Activated naive CD8-positive, alpha-beta T cell treated with anti-CD3 and anti-CD28 coated beads, Interleukin-2, amount 10 ng/mL, durations not matched to agents 7 days and 5 days (primary cell): ENCODE measurements at regions not wholly inside any gene's neighbourhood (a gene's known extent, or its start where the extent isn't known, plus 50 kb on each side); places are given as distances from the start of the nearest gene placed in this dataset.
"Not testable (repeated sequence)": the region's sequence is repeated elsewhere in the genome, so short reads cannot be mapped to it uniquely, and the experiment has no call there.

Source experiments
- ATAC-seq: fragments of 150-1000 bp; cut with Tn5 transposase; one replicate; pipeline ENCODE4 v1.10.0; 2021; ENCODE audit warnings: low read depth, moderate library complexity
- POLR2A ChIA-PET: fragments of 350-600 bp; sonication (Branson Sonifier 250); formaldehyde crosslinking; loops from one replicate; lab custom pipeline; 2021; ENCODE audit warnings: antibody characterized with exemption; lab: Charles Lee
- DNase-seq: peaks from one replicate; pipeline ENCODE4 v3.0.0; 2021
- H3K27ac Mint-ChIP-seq: one replicate; pipeline ENCODE4 v1.8.0; 2022; ENCODE audit warnings: mild to moderate bottlenecking, mixed read lengths
- H3K27me3 Mint-ChIP-seq: one replicate; pipeline ENCODE4 v1.8.0; 2022; ENCODE audit warnings: mild to moderate bottlenecking, moderate library complexity, mixed read lengths
- H3K36me3 Mint-ChIP-seq: one replicate; pipeline ENCODE4 v1.8.0; 2021; ENCODE audit warnings: mild to moderate bottlenecking, mixed read lengths
- H3K4me1 Mint-ChIP-seq: one replicate; pipeline ENCODE4 v1.8.0; 2021; ENCODE audit warnings: mixed read lengths
- H3K4me3 Mint-ChIP-seq: one replicate; pipeline ENCODE4 v1.8.0; 2022; ENCODE audit warnings: mild to moderate bottlenecking, moderate library complexity, mixed read lengths
- H3K9me3 Mint-ChIP-seq: one replicate; pipeline ENCODE4 v1.8.0; 2021; ENCODE audit warnings: mixed read lengths

GRCh38 chr7:81233208-81233940 lies 314.5 kb upstream of the SEMA3C start:
- POLR2A ChIA-PET = no interaction called here
- ATAC-seq = no peak

DNA sequence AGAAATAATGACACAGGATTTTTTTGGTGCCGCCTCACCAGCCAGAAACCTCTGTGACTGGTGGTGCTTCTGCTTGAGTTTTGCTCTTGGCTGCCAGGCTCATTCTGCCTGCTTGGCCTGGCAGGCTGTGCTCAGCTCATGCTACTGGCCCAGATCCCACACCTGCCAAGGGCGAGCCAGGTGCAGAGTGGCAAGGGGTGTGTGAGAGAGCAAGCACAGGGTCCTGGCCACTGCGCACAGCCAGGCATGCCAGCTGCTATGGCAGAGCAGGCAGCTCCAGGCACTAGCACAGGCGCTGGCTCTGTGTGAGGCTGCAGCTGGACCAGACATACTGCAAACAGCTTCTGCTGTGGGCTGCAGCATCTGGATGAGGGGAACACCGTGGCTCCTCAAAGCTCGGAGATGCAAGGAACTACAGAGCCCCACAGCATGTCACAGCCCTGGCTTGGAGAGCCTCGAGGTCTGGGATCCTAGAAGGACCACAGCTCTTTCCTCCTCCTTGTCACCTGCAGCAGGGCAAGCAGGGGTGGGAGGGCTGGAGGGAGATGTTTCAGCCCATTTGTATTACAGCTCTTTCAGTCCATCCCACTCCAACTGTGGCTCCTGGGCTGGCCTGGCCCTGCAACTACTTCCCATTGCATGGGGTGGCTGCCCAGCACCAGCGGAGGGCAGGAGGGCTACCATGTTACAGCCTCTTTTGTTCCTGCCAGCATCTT lies 313.4 kb upstream of the SEMA3C start:
- Mint-ChIP-seq H3K27ac (no peak overlapping the region), H3K27me3 (no peaks in the 10 kb centered on the region), H3K9me3 (no peaks in the 10 kb centered on the region), H3K4me1 (no peaks in the 10 kb centered on the region), H3K36me3 (no peaks in the 10 kb centered on the region), H3K4me3 (no peak overlapping the region)
- POLR2A ChIA-PET = no interaction called here
- no peak for DNase-seq
- no peak for ATAC-seq

More at GRCh38 chr7:81233208-81233940, 314.5 kb upstream of the SEMA3C start:
- no peaks in the 10 kb centered on the region for H3K9me3 Mint-ChIP-seq
- H3K27ac Mint-ChIP-seq = no peak overlapping the region
- no peaks in the 10 kb centered on the region for H3K36me3 Mint-ChIP-seq
- H3K4me1 Mint-ChIP-seq = no peaks in the 10 kb centered on the region
- no peaks in the 10 kb centered on the region for H3K27me3 Mint-ChIP-seq
- no peak overlapping the region for H3K4me3 Mint-ChIP-seq
- no peak for DNase-seq

- H3K36me3 Mint-ChIP-seq = no peaks in the 10 kb centered on the region
- no peak overlapping the region for H3K27ac Mint-ChIP-seq
- H3K27me3 Mint-ChIP-seq = no peaks in the 10 kb centered on the region
- POLR2A ChIA-PET = no interaction called here
- H3K4me1 Mint-ChIP-seq = no peaks in the 10 kb centered on the region
- no peak overlapping the region for H3K4me3 Mint-ChIP-seq
- DNase-seq = no peak
- no peak for ATAC-seq
- H3K9me3 Mint-ChIP-seq = no peaks in the 10 kb centered on the region
These were observed 312.5 kb upstream of the SEMA3C start for GRCh38 chr7:81231301-81231838.

DNA sequence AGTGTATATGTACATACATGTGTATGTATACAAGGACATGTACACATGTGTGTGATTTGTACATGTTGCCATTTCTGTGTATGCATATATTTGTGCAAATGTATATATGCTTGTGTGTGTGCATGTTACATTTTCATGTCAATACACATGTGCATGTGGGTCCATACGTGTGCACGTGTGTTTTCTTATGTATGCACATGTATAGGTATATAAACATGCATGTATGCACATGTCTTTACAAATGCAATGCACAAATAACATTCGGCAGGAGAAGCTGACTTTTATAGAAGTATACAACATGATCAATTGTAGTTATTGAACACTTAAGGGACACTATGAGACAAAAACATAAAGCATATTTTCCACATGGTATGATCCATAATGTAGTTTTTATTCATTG lies 307.4 kb upstream of the SEMA3C start:
- Mint-ChIP-seq H3K27ac (no peak overlapping the region), H3K9me3 (peaks cover 8% of the 10 kb centered on the region), H3K4me3 (no peak overlapping the region), H3K27me3 (no peaks in the 10 kb centered on the region), H3K4me1 (no peaks in the 10 kb centered on the region), H3K36me3 (no peaks in the 10 kb centered on the region)
- no peak for ATAC-seq
- POLR2A ChIA-PET = no interaction called here
- DNase-seq = no peak

GRCh38 chr7:81222692-81223091 lies 303.8 kb upstream of the SEMA3C start:
- H3K9me3 Mint-ChIP-seq, DNase-seq, POLR2A ChIA-PET, H3K27me3 Mint-ChIP-seq, H3K27ac Mint-ChIP-seq, H3K4me3 Mint-ChIP-seq, ATAC-seq, H3K4me1 Mint-ChIP-seq, H3K36me3 Mint-ChIP-seq: not testable (repeated sequence)

- Mint-ChIP-seq H3K9me3 (peaks cover 8% of the 10 kb centered on the region), H3K27me3 (no peaks in the 10 kb centered on the region), H3K4me1 (no peaks in the 10 kb centered on the region), H3K4me3 (no peak overlapping the region), H3K27ac (no peak overlapping the region), H3K36me3 (no peaks in the 10 kb centered on the region)
- ATAC-seq (no peak), DNase-seq (no peak)
- POLR2A ChIA-PET = no interaction called here
These were observed 302.8 kb upstream of the SEMA3C start for GRCh38 chr7:81221527-81222217.

GRCh38 chr7:81218480-81219106 lies 299.7 kb upstream of the SEMA3C start:
- no peak overlapping the region for H3K4me3 Mint-ChIP-seq
- no peaks in the 10 kb centered on the region for H3K4me1 Mint-ChIP-seq
- peaks cover 7% of the 10 kb centered on the region for H3K9me3 Mint-ChIP-seq

DNA sequence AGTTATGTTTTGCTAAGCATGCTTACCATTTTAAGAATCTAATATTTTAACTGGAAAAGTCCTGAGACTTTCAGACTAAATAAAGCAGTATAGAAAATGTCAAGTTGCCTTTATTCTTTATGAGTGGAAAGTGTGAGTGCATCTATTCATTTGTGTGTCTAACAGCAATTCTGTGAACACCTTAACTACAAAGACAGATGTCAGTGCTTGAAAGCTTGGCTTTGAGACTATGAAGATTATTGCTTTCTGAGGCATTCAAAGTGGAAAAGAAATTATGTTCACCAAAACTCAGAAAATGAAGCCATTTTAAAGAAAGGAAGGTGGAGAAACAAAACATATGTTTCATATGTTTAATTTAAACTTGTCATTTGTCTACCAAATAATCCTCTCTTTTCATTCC lies 294.5 kb upstream of the SEMA3C start:
- H3K4me3 Mint-ChIP-seq = no peak overlapping the region
- no peak for DNase-seq
- no peak overlapping the region for H3K27ac Mint-ChIP-seq

More at GRCh38 chr7:81218480-81219106, 299.7 kb upstream of the SEMA3C start:
- Mint-ChIP-seq H3K27me3 (no peaks in the 10 kb centered on the region), H3K36me3 (no peaks in the 10 kb centered on the region), H3K27ac (no peak overlapping the region)
- POLR2A ChIA-PET = no interaction called here
- no peak for DNase-seq
- no peak for ATAC-seq

DNA sequence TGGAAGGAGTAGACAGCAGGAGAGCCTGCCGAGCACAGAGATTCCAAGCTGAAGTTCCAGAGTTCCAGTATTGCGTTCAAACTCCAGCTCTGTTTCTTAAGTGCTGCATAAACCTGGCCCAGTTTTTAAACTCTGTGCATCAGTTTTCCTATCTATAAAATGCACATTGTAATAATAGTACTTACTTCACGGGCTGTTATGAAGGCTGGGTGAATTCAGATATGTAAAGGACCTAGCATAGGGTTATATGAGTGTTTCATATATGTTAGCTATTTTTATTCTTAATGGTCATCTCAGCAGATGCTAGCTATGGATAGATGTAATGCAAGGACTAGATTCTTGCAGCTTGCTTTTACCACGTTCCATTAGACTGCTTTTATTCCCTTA lies 293.1 kb upstream of the SEMA3C start:
- Mint-ChIP-seq H3K27me3 (no peaks in the 10 kb centered on the region), H3K36me3 (no peaks in the 10 kb centered on the region), H3K27ac (no peak overlapping the region), H3K4me1 (no peaks in the 10 kb centered on the region), H3K9me3 (peaks cover 1% of the 10 kb centered on the region), H3K4me3 (no peak overlapping the region)
- POLR2A ChIA-PET = no interaction called here
- DNase-seq (no peak), ATAC-seq (no peak)

More for the DNA sequence above, 294.5 kb upstream of the SEMA3C start:
- ATAC-seq = no peak
- Mint-ChIP-seq H3K9me3 (peaks cover 1% of the 10 kb centered on the region), H3K4me1 (no peaks in the 10 kb centered on the region), H3K36me3 (no peaks in the 10 kb centered on the region), H3K27me3 (no peaks in the 10 kb centered on the region)
- POLR2A ChIA-PET = no interaction called here

DNA sequence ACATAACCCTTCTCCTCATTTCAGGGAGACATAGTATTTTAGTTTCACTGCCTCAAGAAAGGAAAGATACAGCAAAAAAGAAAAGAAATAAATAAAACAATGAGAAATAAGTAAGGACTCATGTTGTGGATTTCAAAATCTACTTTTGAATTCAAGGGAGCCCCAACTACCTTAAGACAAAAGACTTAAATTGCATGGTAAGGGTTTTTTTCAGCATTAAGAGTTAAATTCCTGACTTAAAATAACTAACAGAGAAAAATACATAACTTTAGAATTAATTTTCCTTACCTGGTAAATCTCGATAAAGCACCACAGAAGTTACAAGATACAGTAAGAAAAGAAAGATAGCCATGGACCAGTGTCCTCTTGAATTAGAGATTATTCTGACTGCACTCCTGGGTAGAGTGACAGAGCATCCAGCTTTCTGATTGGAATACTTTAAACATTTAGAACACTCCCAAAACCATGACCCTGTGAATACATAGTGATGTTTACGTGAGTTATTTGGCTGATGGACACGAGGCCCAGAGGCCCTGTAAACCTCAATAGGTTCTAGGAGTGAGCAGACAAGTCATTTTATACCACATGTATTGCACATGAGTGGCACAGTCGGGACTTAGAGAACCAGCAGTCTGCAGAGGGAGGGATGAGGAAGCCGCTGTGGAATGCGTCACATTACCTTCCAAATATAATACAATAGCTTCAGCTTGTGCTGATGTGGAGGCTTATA lies 292.5 kb upstream of the SEMA3C start:
- H3K4me3 Mint-ChIP-seq = no peak overlapping the region
- H3K36me3 Mint-ChIP-seq = no peaks in the 10 kb centered on the region
- no peak for ATAC-seq
- no peak overlapping the region for H3K27ac Mint-ChIP-seq
- POLR2A ChIA-PET = no interaction called here
- H3K27me3 Mint-ChIP-seq = no peaks in the 10 kb centered on the region
- DNase-seq = no peak
- peaks cover 1% of the 10 kb centered on the region for H3K9me3 Mint-ChIP-seq
- no peaks in the 10 kb centered on the region for H3K4me1 Mint-ChIP-seq

DNA sequence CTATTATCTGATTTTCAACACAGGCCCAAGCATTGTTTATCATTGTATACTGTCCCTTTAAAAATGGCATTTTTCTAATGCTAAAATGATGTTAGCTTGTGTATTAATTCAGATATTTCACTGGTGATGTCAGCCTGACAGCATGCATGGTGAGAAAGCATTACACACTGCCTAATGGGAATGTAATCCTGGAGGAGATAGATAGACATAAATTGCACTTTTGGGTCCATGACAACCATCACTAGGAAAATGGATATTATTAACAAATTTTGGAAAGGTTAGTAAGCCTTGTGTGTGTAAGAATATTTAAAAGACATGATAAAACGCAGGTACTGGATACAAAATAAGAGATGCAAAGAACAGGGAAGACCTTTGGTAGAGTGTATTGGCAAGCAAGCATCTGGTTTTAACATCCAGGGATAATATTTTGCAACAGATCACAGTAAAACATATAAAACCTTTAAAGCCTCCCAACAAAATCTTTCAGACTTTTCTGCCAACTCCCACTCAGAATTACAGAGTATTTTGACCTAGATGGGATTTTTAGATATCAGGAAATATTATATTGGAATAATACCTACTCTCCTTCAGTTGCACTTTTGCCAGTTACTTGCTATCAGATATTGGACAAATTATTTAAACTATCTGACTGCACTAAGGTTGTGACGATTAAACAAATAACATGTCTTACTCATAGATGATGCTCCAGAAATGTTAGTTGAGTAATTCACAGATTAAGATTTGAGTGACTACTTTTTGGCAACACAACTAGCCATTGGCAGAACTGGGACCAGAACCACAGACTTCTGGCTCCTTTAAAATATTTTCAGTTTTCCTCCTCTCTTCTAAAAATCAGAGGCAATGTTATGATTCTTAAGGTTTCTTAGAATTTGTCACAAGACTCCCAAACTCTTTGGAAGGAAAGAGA lies 291.6 kb upstream of the SEMA3C start:
- DNase-seq = no peak
- Mint-ChIP-seq H3K4me1 (no peaks in the 10 kb centered on the region), H3K27ac (no peak overlapping the region), H3K27me3 (no peaks in the 10 kb centered on the region), H3K36me3 (no peaks in the 10 kb centered on the region), H3K9me3 (peaks cover 1% of the 10 kb centered on the region), H3K4me3 (no peak overlapping the region)
- no peak for ATAC-seq
- POLR2A ChIA-PET = no interaction called here

DNA sequence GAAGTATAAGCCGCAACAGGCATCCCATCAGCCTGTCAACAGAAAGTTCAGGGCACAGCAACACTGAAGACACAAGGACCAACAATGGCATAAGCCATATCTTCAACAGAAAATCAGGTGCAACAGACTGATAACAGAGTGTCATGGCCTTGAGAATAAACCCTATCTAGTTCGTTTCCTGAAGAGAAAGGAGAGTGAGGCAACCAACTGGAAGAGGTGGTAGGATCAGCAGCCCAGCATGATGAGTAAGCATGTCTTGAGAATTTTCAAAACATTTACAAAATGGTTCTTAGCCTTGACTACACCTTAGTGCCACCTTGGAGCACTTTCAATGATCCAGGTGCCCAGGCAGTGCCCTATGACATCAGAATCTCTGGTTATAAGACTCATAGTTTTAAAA lies 290.2 kb upstream of the SEMA3C start:
- Mint-ChIP-seq H3K4me3 (no peak overlapping the region), H3K9me3 (peaks cover 1% of the 10 kb centered on the region), H3K36me3 (no peaks in the 10 kb centered on the region), H3K27ac (no peak overlapping the region), H3K4me1 (no peaks in the 10 kb centered on the region), H3K27me3 (no peaks in the 10 kb centered on the region)
- POLR2A ChIA-PET = no interaction called here
- DNase-seq (no peak), ATAC-seq (no peak)
